GM12878 (cell line): ENCODE measurements at regions not wholly inside any gene's neighbourhood (a gene's known extent, or its start where the extent isn't known, plus 50 kb on each side); places are given as distances from the start of the nearest gene placed in this dataset.

Experiments used
- ATAC-seq: fragments of 200-7000 bp; cut with Tn5 transposase; 3 replicates; pipeline ENCODE4 v1.9.1; 2020; ENCODE audit warnings: mild to moderate bottlenecking, moderate library complexity
- BruUV-seq: library from RNA; stranded (reverse); fragments of 400-500 nt; replicated peaks from 2 replicates; lab custom pipeline; 2021; lab: Mats Ljungman, UMichigan
- CTCF ChIA-PET: fragments of 300-600 bp; sonication (Branson Sonifier 250); formaldehyde crosslinking; extraction: SDS; loops from one replicate; lab custom pipeline; 2021; ENCODE audit warnings: inconsistent platforms; lab: Yijun Ruan, JAX
- POLR2A ChIA-PET: fragments of 350-600 bp; formaldehyde crosslinking; extraction: SDS; loops from one replicate; lab custom pipeline; 2021; ENCODE audit warnings: inconsistent platforms; lab: Charles Lee
- RAD21 ChIA-PET: fragments of 300-600 bp; sonication (Branson Sonifier 250); formaldehyde crosslinking; loops from one replicate; lab custom pipeline; 2023; ENCODE audit warnings: antibody characterized with exemption; ENCODE audit not compliant: unreplicated experiment; lab: Charles Lee
- SMC1A ChIA-PET: fragments of 300-600 bp; sonication (Branson Sonifier 250); formaldehyde crosslinking; loops from one replicate; lab custom pipeline; 2023; ENCODE audit not compliant: unreplicated experiment, uncharacterized antibody; lab: Charles Lee
- DNase-seq: peaks from one replicate; pipeline ENCODE4 v3.0.0-alpha.2; 2011; ENCODE audit warnings: low read depth, low spot score
- FAIRE-seq: peaks from 3 replicates; lab custom pipeline; 2011; peaks lifted over from hg19 to GRCh38; lab: Jason Lieb, UNC
- H2AFZ ChIP-seq: 2 replicates; pipeline ENCODE4 v1.6.0; 2011; ENCODE audit warnings: low read depth, low read length, control low read depth; ENCODE audit not compliant: control insufficient read depth
- H3K27ac ChIP-seq: 2 replicates; pipeline ENCODE4 v1.5.1; 2011; ENCODE audit warnings: control low read depth; ENCODE audit not compliant: control insufficient read depth, insufficient read depth
- H3K27me3 ChIP-seq, 2 experiments: replicated peaks in 1 of 2; 2 replicates each; pipeline versions ENCODE4 v1.6.0 to v1.6.1; 2011; ENCODE audit warnings: low read length in 1 of 2; ENCODE audit not compliant: control insufficient read depth in 2 of 2, insufficient read depth in 2 of 2
- H3K36me3 ChIP-seq, 2 experiments: 2 replicates each; pipeline ENCODE4 v1.5.1; 2011; ENCODE audit warnings: low read length in 1 of 2; ENCODE audit not compliant: control insufficient read depth in 2 of 2, insufficient read depth in 2 of 2
- H3K4me1 ChIP-seq: 2 replicates; pipeline ENCODE4 v1.6.1; 2011; ENCODE audit warnings: mild to moderate bottlenecking, low read length, moderate library complexity, mixed read lengths; ENCODE audit not compliant: control insufficient read depth, insufficient read depth
- H3K4me2 ChIP-seq: 2 replicates; pipeline ENCODE4 v1.6.0; 2011; ENCODE audit warnings: control low read depth; ENCODE audit not compliant: control insufficient read depth, insufficient read depth
- H3K4me3 ChIP-seq: fragments of 200-600 bp; sonication (generic); 2 replicates; pipeline ENCODE4 v1.5.1; 2016
- H3K79me2 ChIP-seq: 2 replicates; pipeline ENCODE4 v1.6.0; 2011; ENCODE audit warnings: low read length; ENCODE audit not compliant: control insufficient read depth, insufficient read depth
- H3K9ac ChIP-seq: 2 replicates; pipeline ENCODE4 v1.8.0; 2011; ENCODE audit warnings: low read length, control low read depth, mixed read lengths; ENCODE audit not compliant: control insufficient read depth, insufficient read depth
- H3K9me3 ChIP-seq: replicated peaks from 3 replicates; pipeline ENCODE4 v1.5.1; 2011; ENCODE audit warnings: mild to moderate bottlenecking, low read length; ENCODE audit not compliant: control insufficient read depth, insufficient read depth
- H4K20me1 ChIP-seq: 2 replicates; pipeline ENCODE4 v1.6.0; 2011; ENCODE audit not compliant: control insufficient read depth, insufficient read depth
- CBX5 ChIP-seq: sonication (generic); IDR thresholded peaks from 2 replicates; pipeline ENCODE4 v1.6.1; 2016; ENCODE audit warnings: low read depth, moderate library complexity, mild to moderate bottlenecking, inconsistent platforms
- CHD1 ChIP-seq: IDR thresholded peaks from 2 replicates; pipeline ENCODE4 v1.6.1; 2012; ENCODE audit warnings: low read depth, low read length, improper control_type of control experiment
- CREB1 ChIP-seq: IDR thresholded peaks from 2 replicates; pipeline ENCODE4 v1.6.1; 2012; ENCODE audit warnings: low read depth, mild to moderate bottlenecking, inconsistent platforms
- FOXM1 ChIP-seq: IDR thresholded peaks from 2 replicates; pipeline ENCODE4 v1.6.1; 2012; ENCODE audit warnings: low read depth, mild to moderate bottlenecking, inconsistent platforms, low read length, moderate library complexity
- HDAC2 ChIP-seq: fragments of 200-600 bp; sonication (generic); IDR thresholded peaks from 2 replicates; pipeline ENCODE4 v1.6.1; 2017
- KAT2A ChIP-seq: conservative IDR thresholded peaks from 2 replicates; pipeline ENCODE4 v1.6.1; 2011; ENCODE audit warnings: low read depth, low read length; ENCODE audit not compliant: control insufficient read depth
- MEF2B ChIP-seq: fragments of 450-650 bp; IDR thresholded peaks from 2 replicates; pipeline ENCODE4 v1.6.1; 2018; ENCODE audit warnings: mild to moderate bottlenecking, moderate library complexity; ENCODE audit not compliant: partially characterized antibody, poor library complexity, severe bottlenecking
- STAT3 ChIP-seq: IDR thresholded peaks from 2 replicates; pipeline ENCODE4 v1.6.1; 2011; ENCODE audit warnings: low read depth, low read length, improper control_type of control experiment
- TCF12 ChIP-seq: IDR thresholded peaks from 2 replicates; pipeline ENCODE4 v1.6.1; 2011; ENCODE audit warnings: low read depth, mild to moderate bottlenecking, low read length
- WRNIP1 ChIP-seq: IDR thresholded peaks from 2 replicates; pipeline ENCODE4 v1.6.1; 2011; ENCODE audit warnings: low read depth, low read length, improper control_type of control experiment, borderline replicate concordance
- ZNF207 ChIP-seq: fragments of 450-650 bp; IDR thresholded peaks from 2 replicates; pipeline ENCODE4 v1.6.1; 2014; ENCODE audit warnings: antibody characterized with exemption, mild to moderate bottlenecking, borderline replicate concordance
- WGBS: methylation state at CpG from one replicate; pipeline ENCODE4 v1.1.6; 2016; ENCODE audit warnings: low lambda C conversion rate; ENCODE audit not compliant: insufficient replicate concordance, insufficient coverage; ENCODE audit errors: missing lambda C conversion rate; 5-methylcytosine and 5-hydroxymethylcytosine counted together
- in situ Hi-C: fragments of 300-500 bp; cut with MboI; formaldehyde crosslinking; loops from 9 replicates; pipeline ENCODE4 v1.14.3; 2018; ENCODE audit warnings: mixed read lengths
- intact Hi-C: fragments of 100-400 bp; cut with micrococcal nuclease; formaldehyde crosslinking; loops from one replicate; pipeline ENCODE4 v1.14.2; 2022; ENCODE audit not compliant: unreplicated experiment
- TF ChIP-seq, protein P1 (sequence below), 3 experiments: IDR thresholded peaks in 2 of 3; conservative IDR thresholded peaks in 1 of 3; 2 replicates each; pipeline ENCODE4 v1.5.1; 2011; ENCODE audit warnings: low read depth in 3 of 3, low read length in 3 of 3, mild to moderate bottlenecking in 3 of 3, control low read depth in 2 of 3, moderate library complexity in 2 of 3, inconsistent platforms in 1 of 3, mixed read lengths in 1 of 3; ENCODE audit not compliant: control insufficient read depth in 2 of 3, insufficient read depth in 1 of 3; ENCODE audit errors: extremely low read depth in 1 of 3

DNA sequence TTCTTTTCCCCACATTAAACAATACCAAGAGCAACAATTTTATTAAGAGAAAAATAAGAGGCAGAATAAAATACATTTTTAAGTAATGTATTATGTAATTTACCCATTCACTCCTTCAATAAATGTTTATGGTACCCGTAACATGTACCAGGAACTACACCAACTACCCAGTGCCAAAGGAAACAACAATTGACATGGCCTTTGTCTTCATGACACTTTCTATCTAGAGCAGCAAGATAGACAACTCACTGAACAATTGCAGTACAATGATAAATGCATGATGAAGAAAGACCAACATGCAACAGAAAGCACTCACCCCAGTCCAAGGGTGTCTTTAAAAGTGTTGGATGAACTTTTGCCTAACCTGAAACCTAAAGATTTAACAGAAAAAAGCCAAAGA is 493.8 kb downstream of the IGSF11 start:
- 100% methylated on average over 1 of the region's 1 CpG for WGBS
- no peak overlapping the region for H3K4me3 ChIP-seq
- no peaks in the 10 kb centered on the region for H3K27me3 ChIP-seq
- SMC1A ChIA-PET: no interaction called here
- no peak overlapping the region for H3K4me2 ChIP-seq
- CTCF ChIA-PET: no interaction called here
- no peak overlapping the region for H3K9ac ChIP-seq
- RAD21 ChIA-PET: no interaction called here
- H2AFZ ChIP-seq: no peak overlapping the region
- in situ Hi-C loops (no loop called here), intact Hi-C loops (no loop called here)
- TF ChIP-seq STAT3 (no peak), ZNF207 (no peak), CHD1 (no peak), HDAC2 (no peak), FOXM1 (no peak), KAT2A (no peak), CREB1 (no peak), TCF12 (no peak), MEF2B (no peak), WRNIP1 (no peak), CBX5 (no peak)
- TF ChIP-seq, protein P1, sequence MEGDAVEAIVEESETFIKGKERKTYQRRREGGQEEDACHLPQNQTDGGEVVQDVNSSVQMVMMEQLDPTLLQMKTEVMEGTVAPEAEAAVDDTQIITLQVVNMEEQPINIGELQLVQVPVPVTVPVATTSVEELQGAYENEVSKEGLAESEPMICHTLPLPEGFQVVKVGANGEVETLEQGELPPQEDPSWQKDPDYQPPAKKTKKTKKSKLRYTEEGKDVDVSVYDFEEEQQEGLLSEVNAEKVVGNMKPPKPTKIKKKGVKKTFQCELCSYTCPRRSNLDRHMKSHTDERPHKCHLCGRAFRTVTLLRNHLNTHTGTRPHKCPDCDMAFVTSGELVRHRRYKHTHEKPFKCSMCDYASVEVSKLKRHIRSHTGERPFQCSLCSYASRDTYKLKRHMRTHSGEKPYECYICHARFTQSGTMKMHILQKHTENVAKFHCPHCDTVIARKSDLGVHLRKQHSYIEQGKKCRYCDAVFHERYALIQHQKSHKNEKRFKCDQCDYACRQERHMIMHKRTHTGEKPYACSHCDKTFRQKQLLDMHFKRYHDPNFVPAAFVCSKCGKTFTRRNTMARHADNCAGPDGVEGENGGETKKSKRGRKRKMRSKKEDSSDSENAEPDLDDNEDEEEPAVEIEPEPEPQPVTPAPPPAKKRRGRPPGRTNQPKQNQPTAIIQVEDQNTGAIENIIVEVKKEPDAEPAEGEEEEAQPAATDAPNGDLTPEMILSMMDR (IDR thresholded peaks at IDR 0.05 in 2 of 3, conservative IDR thresholded peaks at IDR 0.05 in 1 of 3; ENCODE audit: control insufficient read depth in 2 of 3, extremely low read depth in 1 of 3, insufficient read depth in 1 of 3, low read depth in 3 of 3, low read length in 3 of 3): no peak
- FAIRE-seq (no peak), ATAC-seq (no peak), DNase-seq (no peak)
- H3K27ac ChIP-seq: no peak overlapping the region
- no peaks in the 10 kb centered on the region for H4K20me1 ChIP-seq
- H3K36me3 ChIP-seq: no peaks in the 10 kb centered on the region
- H3K9me3 ChIP-seq: no peaks in the 10 kb centered on the region
- H3K4me1 ChIP-seq: no peaks in the 10 kb centered on the region
- BruUV-seq: no TSS peak
- no peaks in the 10 kb centered on the region for H3K79me2 ChIP-seq
- POLR2A ChIA-PET: no interaction called here
